Kidney capillary endothelial cell (primary cell): ENCODE measurements at regions not wholly inside any gene's neighbourhood (a gene's known extent, or its start where the extent isn't known, plus 50 kb on each side); places are given as distances from the start of the nearest gene placed in this dataset.
"Not testable (repeated sequence)": the region's sequence is repeated elsewhere in the genome, so short reads cannot be mapped to it uniquely, and the experiment has no call there.

Source experiments
- DNase-seq: peaks from one replicate; pipeline ENCODE4 v3.0.0-alpha.2; 2018; ENCODE audit warnings: low spot score

DNA sequence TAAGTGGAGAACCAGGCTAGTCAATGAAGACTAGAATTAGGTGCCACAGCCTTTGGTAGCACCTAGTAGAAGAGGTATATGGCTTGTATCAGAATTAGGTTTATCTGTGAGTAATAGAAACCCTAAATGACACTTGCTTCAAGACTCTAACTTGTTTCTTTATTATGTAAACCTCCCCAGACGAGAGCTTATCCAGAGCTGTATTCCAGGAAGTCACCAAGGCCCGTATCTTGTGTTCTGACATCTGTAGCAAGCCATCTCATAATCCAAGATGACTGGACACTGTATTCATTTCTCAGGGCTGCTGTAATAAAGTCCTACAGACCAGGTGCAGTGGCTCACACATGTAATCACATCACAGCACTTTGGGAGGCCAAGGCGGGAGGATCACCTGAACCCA, 56.7 kb upstream of the PPP1R12A start:
- no peak for DNase-seq

DNA sequence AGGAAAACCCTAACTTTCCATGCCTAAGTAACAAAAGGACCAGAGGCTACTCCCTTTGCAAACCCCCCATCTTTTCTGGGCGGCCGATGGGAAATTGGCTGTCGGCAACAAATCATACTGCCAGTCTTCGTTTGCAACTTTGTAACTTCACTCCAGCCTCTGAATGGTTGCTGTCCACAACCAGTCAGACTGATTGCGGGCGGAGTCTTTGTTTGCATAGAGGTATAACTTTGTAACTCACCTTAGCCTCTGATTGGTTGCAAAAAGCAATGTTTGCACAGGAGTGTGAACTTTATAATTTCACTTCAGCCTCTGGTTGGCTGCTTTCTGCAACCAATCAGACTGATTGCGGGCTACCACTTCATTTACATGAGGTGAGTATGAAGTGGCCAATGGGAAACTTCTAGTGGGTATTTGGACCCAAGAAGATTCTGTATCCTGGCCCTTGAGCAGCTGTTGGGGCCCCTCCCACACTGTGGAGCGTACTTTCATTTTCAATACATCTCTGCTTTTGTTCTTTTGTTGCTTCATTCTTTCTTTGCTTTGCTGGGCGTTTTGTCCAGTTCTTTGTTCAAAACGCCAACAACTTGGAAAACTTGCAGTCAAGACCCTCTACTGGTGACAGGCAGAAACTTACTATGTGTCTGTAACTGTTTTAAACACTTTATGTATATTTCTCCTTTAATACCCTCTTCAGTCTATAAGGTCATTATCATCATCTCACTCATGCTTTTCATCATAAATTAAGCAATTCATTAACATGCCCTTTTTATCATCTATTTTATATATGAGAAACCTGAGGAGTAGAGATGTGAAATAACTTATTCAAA, 55.8 kb upstream of the PPP1R12A start:
- not testable (repeated sequence) for DNase-seq

DNA sequence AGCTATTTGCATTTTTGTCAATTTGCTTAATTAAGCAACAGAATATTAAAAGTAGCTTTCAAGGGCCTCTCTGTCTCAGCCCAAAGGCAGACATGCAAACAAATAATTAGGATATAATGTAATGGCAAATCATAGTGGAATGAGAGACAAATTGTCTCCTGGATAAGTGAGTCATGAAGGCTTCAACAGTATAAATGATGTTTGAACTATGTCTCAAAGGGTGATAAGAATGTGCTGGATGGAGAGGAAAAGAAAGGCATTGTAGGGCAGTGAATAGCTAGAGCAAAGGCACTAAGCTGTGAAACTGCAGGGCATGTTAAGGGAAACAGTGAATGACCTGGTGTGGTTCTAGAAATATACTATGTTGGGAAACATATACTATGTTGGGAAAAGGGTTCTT, 53.5 kb upstream of the PPP1R12A start:
- DNase-seq: no peak

DNA sequence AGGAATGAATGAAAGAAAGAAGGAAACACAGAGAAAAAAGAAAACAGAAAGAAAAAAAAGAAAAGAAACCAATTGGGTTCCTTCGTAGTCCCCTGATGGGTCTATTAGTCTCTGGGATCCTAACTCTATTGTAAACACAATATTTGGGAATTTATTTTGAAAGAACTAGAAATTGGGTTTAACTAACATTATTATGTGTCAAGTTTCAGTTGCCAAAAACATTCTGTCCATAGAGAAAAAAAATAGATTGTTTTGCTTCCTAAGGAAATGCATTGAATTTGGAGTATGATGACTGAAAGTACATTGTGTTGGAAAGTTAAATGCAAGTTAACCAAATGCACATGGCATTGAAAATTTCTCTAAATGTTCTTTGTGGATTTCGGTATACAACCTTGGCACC, 52.8 kb upstream of the PPP1R12A start:
- no peak for DNase-seq
